Uterus (tissue), 2 donors: ENCODE measurements at regions not wholly inside any gene's neighbourhood (a gene's known extent, or its start where the extent isn't known, plus 50 kb on each side); places are given as distances from the start of the nearest gene placed in this dataset.

Experiments
- CTCF ChIP-seq, 4 experiments: fragments of 200-600 bp in 2 of 4; fragments of 450-650 bp in 2 of 4; sonication (generic) in 2 of 4; IDR thresholded peaks; one replicate each; pipeline ENCODE4 v1.5.1; 2016 to 2019; ENCODE audit warnings: antibody characterized with exemption in 4 of 4, mild to moderate bottlenecking in 2 of 4, moderate library complexity in 1 of 4
- POLR2A ChIP-seq, 2 donors: fragments of 450-650 bp; IDR thresholded peaks; one replicate each; pipeline ENCODE4 v1.6.1; 2016; ENCODE audit warnings: antibody characterized with exemption in 2 of 2, mild to moderate bottlenecking in 1 of 2, moderate library complexity in 1 of 2

- no peak for TF ChIP-seq POLR2A (IDR thresholded peaks at IDR 0.05)
- TF ChIP-seq CTCF (IDR thresholded peaks at IDR 0.05): no peak
These were observed 179.6 kb downstream of the RFC3 start for GRCh38 chr13:33997574-33997973.
